ENCODE measurements at regions not wholly inside any gene's neighbourhood (a gene's known extent, or its start where the extent isn't known, plus 50 kb on each side); places are given as distances from the start of the nearest gene placed in this dataset.

DNA sequence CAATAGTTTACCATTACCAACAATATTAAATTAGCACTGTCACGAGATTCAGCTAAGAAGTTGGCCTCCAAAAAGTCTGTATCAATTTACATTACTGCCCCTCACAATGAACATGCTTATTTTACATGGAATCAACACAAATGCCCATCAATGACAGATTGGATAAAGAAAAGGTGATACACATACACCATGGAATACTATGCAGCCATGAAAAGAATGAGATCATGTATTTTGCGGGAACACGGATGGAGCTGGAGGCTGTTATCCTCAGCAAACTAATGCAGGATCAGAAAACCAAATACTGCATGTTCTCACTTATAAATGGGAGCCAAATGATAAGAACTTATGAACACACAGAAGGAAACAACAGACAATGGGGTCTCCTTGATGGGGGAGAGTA is 211.8 kb upstream of the RREB1 start:
- H3K4me3 ChIP-seq (replicated peaks; ENCODE audit: low read depth, low read length) = no peak overlapping the region
- TF ChIP-seq, protein P1, sequence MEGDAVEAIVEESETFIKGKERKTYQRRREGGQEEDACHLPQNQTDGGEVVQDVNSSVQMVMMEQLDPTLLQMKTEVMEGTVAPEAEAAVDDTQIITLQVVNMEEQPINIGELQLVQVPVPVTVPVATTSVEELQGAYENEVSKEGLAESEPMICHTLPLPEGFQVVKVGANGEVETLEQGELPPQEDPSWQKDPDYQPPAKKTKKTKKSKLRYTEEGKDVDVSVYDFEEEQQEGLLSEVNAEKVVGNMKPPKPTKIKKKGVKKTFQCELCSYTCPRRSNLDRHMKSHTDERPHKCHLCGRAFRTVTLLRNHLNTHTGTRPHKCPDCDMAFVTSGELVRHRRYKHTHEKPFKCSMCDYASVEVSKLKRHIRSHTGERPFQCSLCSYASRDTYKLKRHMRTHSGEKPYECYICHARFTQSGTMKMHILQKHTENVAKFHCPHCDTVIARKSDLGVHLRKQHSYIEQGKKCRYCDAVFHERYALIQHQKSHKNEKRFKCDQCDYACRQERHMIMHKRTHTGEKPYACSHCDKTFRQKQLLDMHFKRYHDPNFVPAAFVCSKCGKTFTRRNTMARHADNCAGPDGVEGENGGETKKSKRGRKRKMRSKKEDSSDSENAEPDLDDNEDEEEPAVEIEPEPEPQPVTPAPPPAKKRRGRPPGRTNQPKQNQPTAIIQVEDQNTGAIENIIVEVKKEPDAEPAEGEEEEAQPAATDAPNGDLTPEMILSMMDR (IDR thresholded peaks at IDR 0.05; ENCODE audit: insufficient read depth, low read length, poor library complexity, severe bottlenecking) = no peak
- no peak for DNase-seq (ENCODE audit: extremely low read depth, insufficient read length)
- no peaks in the 10 kb centered on the region; the same call in 1 of the 2 replicates for H3K27me3 ChIP-seq (replicated peaks; ENCODE audit: control insufficient read depth, insufficient read depth, low read length)
- no peaks in the 10 kb centered on the region for H3K36me3 ChIP-seq (ENCODE audit: control insufficient read depth, insufficient read depth, low read length)

DNA sequence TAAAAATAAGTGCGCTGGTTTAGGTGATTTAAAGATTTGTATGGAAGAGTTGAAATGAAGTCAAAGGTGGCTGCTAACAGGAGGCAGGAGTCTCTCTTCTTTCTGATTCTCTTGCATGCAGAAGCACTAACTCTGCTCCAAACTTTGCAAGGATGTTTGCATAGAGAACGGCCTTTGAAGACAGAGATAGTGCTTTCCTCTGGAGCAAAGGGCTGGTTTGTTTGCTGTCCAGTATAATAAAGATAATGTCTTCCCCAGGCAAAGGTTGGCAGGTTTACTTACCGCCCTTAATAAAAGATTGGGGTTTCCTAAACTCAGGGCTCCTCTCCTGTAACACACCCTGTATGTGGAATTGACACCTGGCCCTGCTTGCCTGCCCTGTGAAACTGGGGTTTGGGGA is 210.6 kb upstream of the RREB1 start:
- no peaks in the 10 kb centered on the region for H3K36me3 ChIP-seq (ENCODE audit: control insufficient read depth, insufficient read depth, low read length)
- TF ChIP-seq, protein P1 (IDR thresholded peaks at IDR 0.05; ENCODE audit: insufficient read depth, low read length, poor library complexity, severe bottlenecking) = no peak
- no peak for DNase-seq (ENCODE audit: extremely low read depth, insufficient read length)
- no peak overlapping the region for H3K4me3 ChIP-seq (replicated peaks; ENCODE audit: low read depth, low read length)
- no peaks in the 10 kb centered on the region; the same call in 1 of the 2 replicates for H3K27me3 ChIP-seq (replicated peaks; ENCODE audit: control insufficient read depth, insufficient read depth, low read length)

DNA sequence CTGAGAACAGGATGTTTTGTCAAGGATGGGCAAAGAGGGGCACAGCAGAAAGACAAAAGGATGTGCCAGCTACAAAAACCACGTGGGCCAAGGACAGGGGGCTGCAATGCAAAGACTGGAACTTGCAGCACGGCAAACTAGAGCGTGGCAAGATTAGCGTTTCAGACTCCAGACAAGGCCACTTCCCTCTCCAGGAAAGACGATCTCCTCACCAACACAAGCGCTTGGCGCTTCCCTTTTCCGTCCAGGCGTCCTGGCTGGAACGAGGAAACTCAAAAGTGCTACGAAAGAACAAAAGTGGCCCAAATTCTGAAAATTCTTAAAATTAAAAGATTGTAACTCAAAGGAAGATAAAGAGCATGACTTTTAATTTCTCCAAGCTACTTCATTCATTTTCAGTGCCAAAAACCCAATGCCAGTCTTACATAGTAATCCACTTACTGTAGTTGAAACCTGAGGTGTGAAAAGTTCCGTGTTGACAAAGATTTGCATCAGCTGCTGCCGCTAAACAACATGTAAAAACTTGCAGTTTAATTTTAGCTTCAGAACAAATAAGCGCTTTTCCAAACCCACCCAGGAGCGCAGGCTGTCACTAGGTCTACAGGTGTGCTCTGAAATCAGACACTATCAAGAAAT is 207.1 kb upstream of the RREB1 start:
- DNase-seq (ENCODE audit: extremely low read depth, insufficient read length) = no peak
- Histone ChIP-seq H3K27me3 (replicated peaks; ENCODE audit: control insufficient read depth, insufficient read depth, low read length) (no peaks in the 10 kb centered on the region), H3K4me3 (replicated peaks; ENCODE audit: low read depth, low read length) (no peak overlapping the region), H3K36me3 (ENCODE audit: control insufficient read depth, insufficient read depth, low read length) (no peaks in the 10 kb centered on the region)
- TF ChIP-seq, protein P1 (IDR thresholded peaks at IDR 0.05; ENCODE audit: insufficient read depth, low read length, poor library complexity, severe bottlenecking) = no peak

DNA sequence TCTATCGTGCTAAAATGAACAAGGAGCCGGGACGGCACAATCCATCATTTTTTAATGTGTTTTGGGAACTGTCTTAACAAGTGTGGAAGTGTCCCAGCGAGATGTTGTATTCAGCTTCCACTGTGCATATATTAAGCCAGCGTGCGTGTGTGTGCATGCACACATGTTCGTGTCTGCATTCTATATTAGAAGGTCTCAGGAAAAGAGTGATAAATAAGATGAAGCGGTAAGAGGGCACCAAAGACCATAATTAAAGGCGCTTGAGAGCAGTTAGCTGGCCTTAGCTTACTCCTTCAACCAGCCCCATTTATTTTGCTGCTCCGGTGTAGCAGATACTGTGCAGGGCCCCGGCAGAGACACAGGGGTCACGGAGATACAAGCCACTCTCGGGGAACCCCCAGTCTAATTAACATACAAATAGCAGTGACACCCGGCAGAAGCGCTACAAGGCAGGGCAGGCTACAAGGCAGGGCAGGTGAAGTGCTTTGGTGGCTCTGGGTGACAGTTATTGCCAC is 206.5 kb upstream of the RREB1 start:
- TF ChIP-seq, protein P1 (IDR thresholded peaks at IDR 0.05; ENCODE audit: insufficient read depth, low read length, poor library complexity, severe bottlenecking) = no peak
- DNase-seq (ENCODE audit: extremely low read depth, insufficient read length) = no peak
- Histone ChIP-seq H3K4me3 (replicated peaks; ENCODE audit: low read depth, low read length) (no peak overlapping the region), H3K36me3 (ENCODE audit: control insufficient read depth, insufficient read depth, low read length) (no peaks in the 10 kb centered on the region), H3K27me3 (replicated peaks; ENCODE audit: control insufficient read depth, insufficient read depth, low read length) (no peaks in the 10 kb centered on the region)

DNA sequence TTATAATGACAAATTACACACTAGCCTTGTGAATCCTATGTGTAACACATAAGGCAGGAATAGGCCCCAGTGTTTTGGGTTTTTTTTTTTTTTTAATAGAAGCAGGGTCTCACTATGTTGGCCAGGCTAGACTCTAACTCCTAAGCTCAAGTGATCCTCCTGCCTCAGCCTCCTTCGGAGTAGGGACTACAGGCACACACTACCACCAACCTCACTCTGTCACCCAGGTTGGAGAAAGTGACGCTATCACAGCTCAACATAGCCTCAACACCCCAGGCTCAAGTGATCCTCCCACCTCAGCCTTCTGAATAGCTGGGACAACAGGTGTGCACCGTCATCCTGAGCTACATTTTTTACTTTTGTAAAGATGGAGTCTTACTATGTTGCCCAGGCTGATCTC is 205.8 kb upstream of the RREB1 start:
- TF ChIP-seq, protein P1 (IDR thresholded peaks at IDR 0.05; ENCODE audit: insufficient read depth, low read length, poor library complexity, severe bottlenecking) = no peak
- no peaks in the 10 kb centered on the region for H3K36me3 ChIP-seq (ENCODE audit: control insufficient read depth, insufficient read depth, low read length)
- no peak overlapping the region for H3K4me3 ChIP-seq (replicated peaks; ENCODE audit: low read depth, low read length)
- H3K27me3 ChIP-seq (replicated peaks; ENCODE audit: control insufficient read depth, insufficient read depth, low read length) = no peaks in the 10 kb centered on the region
- DNase-seq (ENCODE audit: extremely low read depth, insufficient read length) = no peak
